ENCODE measurements at regions not wholly inside any gene's neighbourhood (a gene's known extent, or its start where the extent isn't known, plus 50 kb on each side); places are given as distances from the start of the nearest gene placed in this dataset.

DNA sequence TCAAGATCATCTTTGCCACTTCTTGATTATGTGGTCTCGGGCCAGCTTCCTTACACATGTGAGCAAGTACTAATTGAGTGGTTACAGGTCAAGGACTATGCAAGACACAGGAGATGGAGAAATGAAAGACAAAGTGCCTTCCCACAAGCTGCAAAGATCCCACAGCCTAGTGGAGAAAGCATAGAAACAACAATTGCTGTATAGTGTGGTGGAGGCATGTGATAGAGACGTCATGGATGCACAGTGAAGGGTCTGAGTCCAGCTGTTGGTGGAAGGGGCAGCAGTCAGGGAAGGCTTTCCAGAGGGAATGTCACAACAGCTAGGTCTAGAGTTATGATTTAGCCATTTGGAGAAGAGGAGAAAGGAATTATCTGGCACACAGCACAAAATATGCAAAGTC, 210.6 kb downstream of the KDR start:
- DNase-seq, result no peak

DNA sequence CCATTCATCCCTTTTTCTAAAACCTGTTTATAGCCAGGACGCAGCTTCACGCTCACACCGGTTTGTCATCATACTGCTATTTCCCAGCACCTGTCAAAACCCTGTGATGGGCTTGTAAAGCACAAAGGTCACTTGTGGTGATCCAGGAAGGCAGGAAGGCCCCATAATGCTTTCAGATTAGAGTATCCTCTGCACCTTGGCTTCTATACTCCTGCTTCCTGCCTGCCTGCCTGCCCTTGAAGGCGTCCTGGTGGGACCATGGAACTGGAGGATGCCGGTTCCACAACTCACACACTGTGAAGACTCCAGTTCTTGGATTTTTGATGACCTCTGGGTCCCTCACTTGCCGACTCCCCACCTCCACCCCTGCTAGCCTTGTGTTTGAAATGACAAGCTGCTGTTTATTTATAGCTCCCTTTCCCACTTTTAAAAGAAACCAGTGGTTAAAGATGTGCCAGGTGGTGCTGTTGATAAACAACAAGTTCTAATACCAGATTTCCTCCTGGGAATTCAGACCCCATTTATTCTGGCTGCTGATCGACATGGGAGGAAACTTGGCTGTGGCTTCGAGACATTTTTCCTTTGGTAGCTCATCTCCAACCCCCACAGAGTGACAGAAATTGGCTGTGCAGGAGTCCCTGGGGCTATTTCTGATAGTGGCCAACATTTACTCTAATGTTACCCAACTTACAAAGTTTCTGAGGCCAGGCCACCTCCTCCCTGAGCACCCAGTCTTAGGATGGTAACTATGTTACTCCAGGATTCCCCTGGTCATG, 211.5 kb downstream of the KDR start:
- DNase-seq, result no peak

DNA sequence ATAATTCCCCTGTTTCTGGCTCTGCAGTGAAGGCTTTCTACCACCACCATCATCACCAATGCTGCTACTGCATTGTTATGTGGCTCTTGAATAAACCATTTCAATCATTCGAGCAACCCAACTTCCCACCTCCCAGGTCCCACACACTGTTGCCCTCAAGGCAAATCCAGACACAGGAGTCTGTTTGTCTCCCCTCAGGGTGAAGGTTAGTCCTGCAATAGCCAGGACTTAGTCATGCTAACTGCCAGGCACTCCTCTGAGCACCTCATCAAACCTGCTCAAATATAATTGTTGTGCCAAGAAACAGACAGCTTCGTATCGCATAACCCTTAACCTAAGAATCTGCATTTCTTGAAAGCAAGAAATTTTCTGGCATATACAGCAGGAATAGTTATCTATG, 213.2 kb downstream of the KDR start:
- DNase-seq, result no peak

DNA sequence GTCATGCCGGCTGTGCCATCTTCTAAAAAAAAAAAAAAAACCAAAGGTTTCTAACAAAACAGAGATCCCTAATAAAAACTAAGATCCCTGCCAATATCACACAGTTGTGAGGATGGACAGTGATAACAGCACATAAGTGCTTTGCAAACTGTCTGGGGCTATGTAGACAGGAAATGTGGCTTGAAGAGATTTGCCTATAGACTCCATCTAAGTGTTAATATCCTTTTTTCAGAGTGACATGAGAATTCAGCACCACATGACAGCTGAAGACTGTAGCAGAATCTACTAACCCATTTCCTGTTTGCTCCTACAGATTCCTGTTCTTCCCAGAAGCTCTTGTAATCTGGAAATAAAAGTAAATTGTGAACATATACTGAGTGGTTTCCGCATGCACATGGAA, 215.4 kb downstream of the KDR start:
- DNase-seq, result no peak

DNA sequence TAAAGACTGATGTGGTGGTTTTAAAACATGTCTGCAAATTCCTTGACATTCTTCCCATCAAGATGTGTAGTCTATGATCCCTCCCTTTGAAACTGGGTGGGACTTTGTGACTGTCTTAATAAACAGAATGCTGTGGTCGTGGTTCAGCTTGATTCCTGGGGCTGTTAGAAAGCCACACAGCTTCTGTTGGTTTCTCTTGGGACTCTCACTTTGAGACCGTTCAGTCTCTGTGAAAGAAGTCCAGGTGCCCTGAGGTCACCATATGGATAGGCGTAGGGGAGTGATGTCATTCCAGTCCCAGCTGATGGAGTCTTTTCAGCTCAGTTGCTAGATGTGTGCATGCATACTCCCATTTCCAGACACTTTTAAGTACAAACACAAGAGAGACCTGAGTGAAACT, 216.6 kb downstream of the KDR start:
- DNase-seq, result no peak

DNA sequence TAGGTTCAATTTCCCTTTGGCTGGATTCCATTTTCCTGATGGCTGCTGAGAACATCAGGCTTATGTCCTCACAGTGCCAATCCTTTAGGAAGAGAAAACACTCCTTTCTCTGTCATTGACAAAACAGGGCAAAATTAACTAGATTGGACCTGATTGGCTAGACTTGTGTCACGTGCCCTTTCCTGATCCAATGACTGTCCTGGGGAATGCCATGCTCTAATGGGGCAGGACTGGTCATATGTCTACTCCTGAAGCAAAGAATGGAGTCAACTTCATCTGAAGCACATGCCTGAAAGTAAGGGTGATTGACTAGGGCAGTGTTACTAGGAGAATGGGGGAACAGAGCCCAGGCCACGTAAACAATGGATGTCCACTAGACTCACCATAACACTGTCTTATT, 220.4 kb downstream of the KDR start:
- no peak for DNase-seq

DNA sequence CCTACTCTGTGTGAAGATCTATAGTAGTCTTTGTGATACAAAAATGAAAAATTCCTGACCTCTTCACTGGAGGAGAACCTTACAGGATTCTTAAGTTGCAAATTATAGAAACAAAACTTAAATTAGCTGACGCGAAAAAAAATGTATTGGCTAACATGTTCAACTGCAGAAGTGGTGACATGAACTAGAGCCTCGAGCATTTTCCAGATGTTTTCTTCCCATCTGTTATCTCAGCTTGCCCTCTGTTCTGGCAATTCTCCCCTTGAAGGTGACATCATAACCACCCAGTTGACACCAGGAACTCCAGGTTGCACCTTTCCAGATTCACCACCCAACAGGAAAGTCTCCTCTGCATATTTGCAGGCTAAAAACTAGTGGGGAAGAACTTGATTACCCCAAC, 222.4 kb downstream of the KDR start:
- DNase-seq, result no peak

DNA sequence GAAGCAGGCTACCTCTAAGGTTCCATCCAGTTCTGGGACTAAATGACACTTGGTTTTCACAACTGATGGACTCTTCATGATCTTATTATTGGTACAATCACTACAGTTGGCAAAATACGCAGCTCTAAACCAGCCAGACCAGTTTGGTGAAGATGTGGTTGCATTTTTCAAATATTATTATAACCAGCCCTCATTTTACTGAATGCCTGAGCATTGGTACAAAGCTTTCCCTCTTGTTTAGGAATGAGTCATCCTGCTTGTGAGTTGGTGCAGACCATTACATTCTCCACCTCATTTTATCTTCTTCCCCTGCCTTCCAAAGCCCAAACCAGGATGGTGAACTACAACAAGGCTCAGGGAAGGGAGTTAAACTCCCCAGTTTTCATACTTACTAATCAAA, 223.1 kb downstream of the KDR start:
- no peak for DNase-seq

DNA sequence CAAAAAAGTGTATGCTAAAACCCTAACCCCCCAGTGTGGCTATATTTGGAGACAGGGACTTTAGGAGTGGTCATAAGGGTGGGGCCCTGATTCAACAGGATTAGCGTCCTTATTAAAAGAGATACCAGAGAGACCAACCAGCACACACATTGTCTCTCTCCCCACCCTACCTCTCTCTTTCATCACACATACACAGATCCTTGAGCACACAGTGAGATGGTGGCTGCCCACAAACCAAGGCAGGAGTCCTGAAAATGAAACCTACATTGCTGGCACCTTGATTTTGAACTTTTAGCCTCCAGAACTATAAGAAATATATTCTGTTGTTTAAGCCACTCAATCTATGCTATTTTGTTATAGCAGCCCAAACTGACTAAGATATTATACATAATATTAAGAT, 224.2 kb downstream of the KDR start:
- DNase-seq, result no peak

DNA sequence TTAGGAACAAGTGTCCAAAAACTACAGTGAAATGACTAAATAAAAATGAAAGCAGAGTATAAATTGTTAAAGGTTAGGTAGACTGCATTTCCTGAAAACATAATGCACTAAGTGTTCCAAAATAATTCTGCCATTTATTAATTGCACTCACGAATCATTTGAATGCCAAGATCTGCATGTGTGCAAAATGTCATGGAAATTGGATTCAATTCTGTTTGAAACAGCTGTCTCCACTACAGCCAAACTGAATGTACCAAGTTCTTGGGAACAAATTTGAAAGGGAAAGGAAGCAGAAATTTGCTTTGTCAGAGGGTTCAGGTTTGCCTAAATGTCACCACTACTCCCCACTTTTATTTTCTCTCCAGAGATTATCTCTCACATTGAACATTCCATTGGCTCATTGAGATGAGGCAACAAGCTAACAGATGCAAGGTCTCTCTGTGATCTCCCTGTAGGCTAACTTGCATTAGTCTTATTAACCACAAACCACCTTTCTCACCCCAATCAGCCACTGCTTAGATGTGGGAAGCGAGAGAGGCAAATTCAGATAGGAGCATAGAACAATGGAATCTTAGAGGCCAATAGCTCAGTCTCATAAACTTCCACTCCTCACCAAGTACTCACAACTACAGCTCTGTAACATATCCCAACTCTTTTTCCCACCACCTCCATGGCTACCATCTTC, 226.6 kb downstream of the KDR start:
- no peak for DNase-seq

DNA sequence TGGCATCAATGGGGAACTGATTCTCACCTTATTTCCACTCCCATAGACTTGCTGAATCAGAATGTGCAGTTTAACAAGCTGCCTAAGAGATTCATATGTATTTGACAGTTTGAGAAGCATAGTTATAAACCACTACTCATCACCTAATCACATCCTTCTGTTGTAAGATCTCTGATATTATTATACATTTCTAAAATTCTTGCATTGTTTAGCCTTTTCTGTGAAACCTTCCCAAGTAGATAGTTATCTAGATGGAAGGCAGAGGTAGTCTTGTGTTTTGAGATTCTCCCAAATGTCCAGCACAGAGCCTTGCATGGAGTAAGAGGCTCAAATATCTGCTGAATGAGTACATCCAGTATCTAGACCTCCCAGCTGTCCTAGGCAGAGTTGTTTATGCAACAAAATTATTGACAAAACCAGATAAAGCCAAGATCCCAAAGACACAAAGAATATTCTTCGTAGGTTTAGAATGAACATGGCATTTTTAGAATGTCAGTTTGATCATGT, 227.3 kb downstream of the KDR start:
- DNase-seq, result no peak

DNA sequence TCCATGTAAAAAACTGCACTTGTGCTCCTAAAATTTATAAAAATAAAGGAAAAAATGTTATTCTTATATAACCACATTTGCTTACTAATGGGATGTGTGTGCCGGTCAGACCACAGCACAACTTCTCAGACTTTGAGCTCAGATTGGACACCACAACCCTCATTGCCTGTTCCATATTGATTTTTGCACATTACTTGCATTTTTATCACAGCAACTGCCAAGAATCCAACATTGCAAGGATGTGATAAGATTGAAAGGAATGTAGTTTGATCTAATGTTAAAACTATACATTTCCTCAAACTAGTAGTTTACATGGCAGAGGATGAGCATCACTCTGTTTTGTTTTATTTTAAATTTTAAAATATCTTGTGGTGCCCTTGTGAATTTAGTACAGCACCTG, 227.8 kb downstream of the KDR start:
- DNase-seq, result no peak

DNA sequence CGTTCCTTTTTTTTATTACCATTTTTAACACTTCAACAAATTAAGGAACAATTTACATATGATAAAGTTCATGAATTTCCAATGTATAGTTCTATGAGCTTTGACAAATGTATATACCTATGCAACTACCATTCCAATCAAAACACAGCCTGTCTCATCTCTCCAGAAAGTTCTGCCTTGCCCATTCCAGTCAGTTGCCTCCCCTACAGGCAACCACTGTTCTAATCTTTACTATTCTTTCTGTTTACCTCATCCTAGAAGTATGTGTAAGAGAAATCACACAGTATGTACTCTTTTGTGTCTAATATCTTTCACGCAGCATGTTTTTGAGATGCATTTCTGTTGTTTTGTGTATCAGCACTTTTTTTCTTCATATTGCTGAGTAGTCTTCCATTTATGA, 224.9 kb downstream of the KIT start:
- DNase-seq, result no peak

DNA sequence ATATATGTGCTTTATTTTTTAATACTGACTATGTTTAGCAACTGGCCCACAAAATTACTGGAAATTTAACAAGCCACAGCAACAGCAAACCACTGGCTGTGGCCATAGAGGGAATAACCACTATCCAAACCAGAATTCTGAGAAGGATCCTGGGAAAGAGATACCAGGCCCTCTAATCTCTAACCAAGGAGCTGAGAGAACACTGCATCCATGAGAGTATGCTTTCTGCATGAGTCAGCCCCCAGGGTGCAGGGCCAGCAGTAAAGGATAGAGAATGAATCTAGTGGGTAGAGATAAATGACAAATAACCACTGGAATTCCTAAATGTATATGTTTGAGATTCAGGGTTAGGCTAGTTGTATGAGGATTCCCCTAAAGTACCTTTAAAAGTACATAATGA, 221.8 kb downstream of the KIT start:
- DNase-seq, result no peak

DNA sequence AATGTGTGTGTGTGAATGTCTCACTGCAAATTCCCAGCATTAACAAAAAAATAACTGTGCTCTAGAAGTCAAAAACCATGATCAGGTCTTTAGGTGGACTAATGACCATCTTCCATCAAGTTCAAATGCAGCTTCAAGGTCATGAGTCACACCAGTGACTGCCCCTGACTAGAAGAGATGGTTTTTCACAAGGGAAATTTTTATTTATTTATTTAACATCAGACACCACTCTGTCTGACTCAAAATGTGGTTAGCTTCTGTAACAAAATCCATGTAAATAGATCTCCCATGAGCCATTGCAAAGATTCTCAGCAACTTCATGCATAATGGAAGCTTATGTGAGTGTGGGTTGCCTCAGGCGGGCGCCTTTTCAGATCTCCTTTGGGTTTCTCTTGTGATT, 219.2 kb downstream of the KIT start:
- no peak for DNase-seq

DNA sequence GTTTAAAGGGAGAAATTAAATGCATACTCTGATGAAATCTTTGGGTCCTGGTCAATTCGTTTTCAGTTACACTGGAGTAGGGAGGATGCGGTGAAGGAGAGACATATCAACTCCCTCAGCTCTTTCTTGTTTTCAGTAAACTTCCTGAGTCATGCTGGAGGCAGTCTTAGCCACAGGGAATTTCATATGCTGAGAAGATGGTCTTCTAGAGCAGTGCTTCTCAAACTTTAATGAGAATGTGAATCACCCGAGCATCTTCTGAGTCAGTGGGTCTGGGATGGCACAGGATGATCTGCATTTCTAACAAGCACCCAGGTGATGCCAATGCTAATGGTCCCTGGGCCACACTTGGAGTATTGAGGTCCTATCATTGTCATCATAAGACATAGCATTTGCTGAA, 214.5 kb downstream of the KIT start:
- DNase-seq, result no peak

DNA sequence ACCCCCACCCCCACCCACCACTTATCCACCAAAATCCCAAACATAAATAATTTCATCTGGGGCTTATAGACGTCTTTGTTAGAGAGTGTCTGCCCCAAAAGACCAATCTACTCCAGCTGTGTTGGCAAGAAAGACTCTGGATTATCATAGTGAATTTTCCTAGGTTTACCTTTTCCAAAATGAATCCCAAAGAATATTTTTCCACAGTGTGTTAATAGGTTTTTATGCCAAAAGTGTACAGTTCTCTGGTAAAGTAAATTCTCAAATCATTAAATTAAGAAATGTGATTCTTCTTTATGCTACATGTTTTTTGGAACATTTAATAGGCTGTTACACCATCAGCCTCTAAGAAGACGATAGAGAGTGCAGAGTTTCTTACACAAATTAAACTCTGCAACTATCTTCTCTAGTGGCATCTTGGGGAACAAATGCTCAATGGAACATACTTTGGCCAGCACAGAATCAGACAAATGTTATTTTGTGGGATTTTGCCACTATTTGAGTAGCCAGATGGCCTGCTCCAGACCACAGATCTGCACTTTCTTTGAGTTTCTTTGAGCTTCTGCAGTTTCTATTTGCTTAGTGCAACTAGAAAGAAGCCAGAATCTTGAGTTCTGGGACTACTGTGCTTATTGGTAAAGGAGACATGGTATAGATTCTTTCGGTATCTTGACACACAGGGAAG, 206.0 kb downstream of the KIT start:
- DNase-seq, result no peak

DNA sequence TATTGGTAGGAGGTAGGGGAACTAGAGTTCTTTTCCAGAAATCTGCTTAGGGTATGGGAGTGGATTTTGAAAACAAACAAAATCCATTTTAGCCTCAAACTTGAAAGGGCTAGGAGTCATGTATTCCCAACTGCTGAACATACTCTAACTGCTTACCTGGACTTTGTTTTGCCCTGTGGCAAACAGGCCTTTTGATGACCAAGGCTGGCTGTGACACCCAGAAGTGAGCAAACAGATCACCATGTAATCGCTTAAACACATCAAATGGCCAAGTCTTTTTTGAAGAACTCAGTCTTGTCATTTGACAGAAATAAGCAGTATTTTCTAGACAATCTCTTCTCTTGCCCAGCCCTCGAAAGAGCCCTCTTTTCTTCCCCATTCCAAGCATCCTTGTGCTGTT, 203.4 kb downstream of the KIT start:
- DNase-seq, result no peak

DNA sequence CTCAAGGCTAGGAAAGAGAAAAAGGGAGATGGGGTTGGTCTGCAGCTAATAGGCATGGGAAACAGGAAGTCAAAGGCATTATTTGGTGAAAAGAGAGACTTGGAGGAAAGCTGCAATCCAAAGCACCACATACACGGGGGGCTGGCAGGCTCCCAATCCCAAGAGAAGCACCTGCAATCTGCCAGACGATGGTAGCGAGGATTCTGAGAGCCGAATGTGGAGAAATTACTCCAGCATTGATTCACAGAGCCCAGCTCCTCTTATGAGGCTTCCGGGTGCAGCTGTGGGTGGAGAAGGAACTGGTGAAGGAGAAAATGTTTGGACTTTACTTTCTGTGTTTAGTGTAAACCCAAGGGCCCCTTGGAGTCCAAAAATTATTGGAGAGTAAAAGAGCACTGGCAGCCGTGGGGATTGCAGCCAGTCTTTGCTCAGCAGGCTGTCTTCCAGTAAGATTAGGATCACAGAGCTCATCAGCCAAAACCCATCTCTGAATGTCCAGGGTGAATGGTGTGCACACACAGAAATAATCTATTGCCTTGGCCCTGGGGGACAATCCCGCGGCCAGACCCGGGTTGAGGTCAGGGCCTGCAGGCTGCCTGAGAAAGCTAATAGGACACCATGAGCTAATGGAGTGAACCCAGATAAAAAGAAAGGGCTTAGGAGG, 197.6 kb downstream of the KIT start:
- no peak for DNase-seq

DNA sequence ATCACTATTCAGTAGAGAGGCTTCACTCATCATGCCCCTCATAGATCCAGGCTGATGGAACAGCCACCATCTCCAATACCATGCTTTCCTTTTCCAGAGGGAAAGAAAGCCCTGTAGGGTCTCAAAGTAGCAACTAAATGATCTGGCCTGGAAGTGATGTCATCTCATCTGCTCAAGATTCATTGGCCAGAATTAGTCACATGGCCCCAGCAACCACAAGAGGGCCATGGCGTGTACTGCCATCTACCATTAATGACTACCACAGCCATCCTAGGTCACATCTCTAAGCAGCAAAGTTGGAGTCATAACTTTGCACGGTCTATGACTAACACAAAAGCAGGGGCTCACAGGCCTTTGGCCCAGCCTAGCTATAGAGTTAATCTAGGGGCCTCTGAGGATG, 194.8 kb downstream of the KIT start:
- no peak for DNase-seq

DNA sequence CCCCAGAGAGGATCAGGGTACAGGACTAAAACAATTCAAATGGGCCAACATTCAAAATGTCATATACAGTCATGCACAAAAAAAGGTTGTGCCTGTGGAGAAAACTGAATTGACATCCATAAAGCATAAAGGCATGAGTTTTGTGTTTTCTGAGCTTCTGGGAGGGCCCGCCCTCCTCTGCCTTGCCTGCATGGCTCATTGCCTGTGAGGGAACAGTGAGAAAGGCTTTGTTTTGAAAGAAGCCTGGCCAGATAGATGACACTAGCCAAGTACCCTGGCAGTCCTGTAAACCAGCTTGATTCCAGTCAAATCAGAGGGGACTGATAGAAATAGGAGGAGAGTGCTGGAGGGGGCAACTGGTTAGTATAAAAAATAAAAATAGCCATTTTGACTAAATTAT, 194.3 kb downstream of the KIT start:
- no peak for DNase-seq

DNA sequence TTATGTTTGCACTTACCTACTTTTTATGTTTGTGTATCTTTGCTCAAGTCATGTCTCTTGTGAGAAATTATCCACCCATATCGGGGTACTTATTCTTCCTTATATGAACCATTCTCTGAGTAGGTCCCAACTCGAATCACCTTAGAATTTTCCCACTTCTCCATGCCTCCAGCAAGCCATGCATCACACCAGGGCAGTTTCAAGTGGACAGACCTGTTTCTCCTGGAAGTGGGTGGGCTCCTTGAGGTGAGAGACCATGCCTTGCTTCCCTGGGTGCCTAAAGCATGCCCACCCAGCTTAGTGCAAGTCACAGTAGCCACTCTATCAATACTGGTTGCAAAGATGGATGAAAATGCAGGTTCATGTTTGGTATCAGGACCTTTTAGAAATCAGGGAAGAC, 187.2 kb downstream of the KIT start:
- no peak for DNase-seq

DNA sequence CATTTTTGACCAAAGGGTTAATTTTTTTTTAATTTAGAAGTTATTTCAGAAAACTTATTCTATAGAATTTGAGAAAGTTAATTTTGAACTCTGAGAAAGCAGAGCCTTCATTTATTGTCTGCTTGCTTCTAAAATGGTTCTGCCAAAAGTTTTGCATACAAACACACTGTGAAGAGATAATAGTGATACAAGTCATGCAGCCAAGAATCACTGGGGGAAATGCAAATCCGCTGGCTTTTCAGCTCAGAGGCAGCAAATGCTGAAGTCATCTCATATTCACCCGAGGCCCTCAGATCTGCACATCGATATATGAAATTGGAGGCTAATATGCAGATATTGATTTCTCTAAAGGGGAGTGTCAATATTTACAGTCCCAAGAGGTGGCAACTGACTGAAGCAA, 186.2 kb downstream of the KIT start:
- no peak for DNase-seq

DNA sequence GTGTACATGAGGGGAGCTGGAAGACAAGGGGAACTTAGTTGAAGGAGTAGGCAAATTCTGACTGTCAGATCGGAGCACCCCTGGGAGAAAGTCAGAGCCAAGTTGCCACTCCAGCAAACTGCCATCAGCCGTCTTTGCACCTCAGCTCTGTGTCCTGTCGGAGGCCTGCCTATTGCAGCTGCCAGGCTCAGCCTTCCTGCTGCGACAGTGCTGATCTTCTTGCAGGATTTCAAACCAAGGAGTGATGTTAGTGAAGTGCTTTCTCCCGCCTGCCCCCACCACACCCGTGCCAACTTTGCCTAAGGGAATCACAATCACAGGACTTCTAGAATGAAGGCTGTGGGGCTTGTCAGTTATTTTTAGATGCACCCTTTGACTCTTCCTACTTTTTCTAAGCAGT, 185.3 kb downstream of the KIT start:
- DNase-seq, result no peak

Data from NCI-H1105 treated with DMSO at 0.1 percent for 48 hours (cell line).